ENCODE measurements at regions not wholly inside any gene's neighbourhood (a gene's known extent, or its start where the extent isn't known, plus 50 kb on each side); places are given as distances from the start of the nearest gene placed in this dataset.

- peak; percentile 69 for DNase-seq
Observed at GRCh38 chr1:173405834-173406233, 71.3 kb upstream of the PRDX6 start.

- DNase-seq, result no peak
Observed at GRCh38 chr1:173406783-173407230, 70.3 kb upstream of the PRDX6 start.

GRCh38 chr1:173407846-173408245 lies 69.3 kb upstream of the PRDX6 start:
- no peak for DNase-seq

GRCh38 chr1:173408886-173409285 lies 68.2 kb upstream of the PRDX6 start:
- DNase-seq, result no peak

GRCh38 chr1:173409613-173410012 lies 67.5 kb upstream of the PRDX6 start:
- peak; percentile 83 for DNase-seq

- DNase-seq, result peak; percentile 60
Observed at GRCh38 chr1:173410133-173410793, 66.9 kb upstream of the PRDX6 start.

GRCh38 chr1:173410794-173411236 lies 66.3 kb upstream of the PRDX6 start:
- DNase-seq, result no peak

- peak; percentile 62 for DNase-seq
Observed at GRCh38 chr1:173411835-173412742, 65.0 kb upstream of the PRDX6 start.

GRCh38 chr1:173413271-173413707 lies 63.8 kb upstream of the PRDX6 start:
- DNase-seq, result no peak

- DNase-seq, result no peak
Observed at GRCh38 chr1:173414136-173414535, 63.0 kb upstream of the PRDX6 start.

- DNase-seq, result no peak
Observed at GRCh38 chr1:173414539-173415226, 62.5 kb upstream of the PRDX6 start.

GRCh38 chr1:173415490-173415889 lies 61.6 kb upstream of the PRDX6 start:
- no peak for DNase-seq

GRCh38 chr1:173415905-173416450 lies 61.2 kb upstream of the PRDX6 start:
- DNase-seq, result no peak

- no peak for DNase-seq
Observed at GRCh38 chr1:173417563-173417962, 59.6 kb upstream of the PRDX6 start.

GRCh38 chr1:173418107-173418985 lies 58.8 kb upstream of the PRDX6 start:
- DNase-seq, result peak; percentile 31

- peak; percentile 79 for DNase-seq
Observed at GRCh38 chr1:173420330-173420806, 56.8 kb upstream of the PRDX6 start.

- no peak for DNase-seq
Observed at GRCh38 chr1:173421286-173421685, 55.8 kb upstream of the PRDX6 start.

- no peak for DNase-seq
Observed at GRCh38 chr1:173421789-173422188, 55.3 kb upstream of the PRDX6 start.

- DNase-seq, result no peak
Observed at GRCh38 chr1:173422456-173422976, 54.6 kb upstream of the PRDX6 start.

GRCh38 chr1:173423291-173423690 lies 53.8 kb upstream of the PRDX6 start:
- DNase-seq, result no peak

GRCh38 chr1:173424143-173424542 lies 53.0 kb upstream of the PRDX6 start:
- no peak for DNase-seq

Measured in fibroblast of skin of right quadriceps (primary cell).